B cell (primary cell): ENCODE measurements at regions not wholly inside any gene's neighbourhood (a gene's known extent, or its start where the extent isn't known, plus 50 kb on each side); places are given as distances from the start of the nearest gene placed in this dataset.

ENCODE experiments used
- CTCF ChIP-seq: fragments of 200-600 bp; IDR thresholded peaks from one replicate; pipeline ENCODE4 v1.8.0; 2022; ENCODE audit warnings: antibody characterized with exemption, mild to moderate bottlenecking
- EZH2 ChIP-seq: IDR thresholded peaks from 2 replicates; pipeline ENCODE4 v1.6.1; 2012; ENCODE audit warnings: borderline replicate concordance, low read depth, mild to moderate bottlenecking, moderate library complexity, low read length; ENCODE audit not compliant: insufficient read depth, poor library complexity, severe bottlenecking

GRCh38 chr14:83196236-83196635, 1662.6 kb upstream of the SEL1L start:
- TF ChIP-seq CTCF, result no peak
- no peak for TF ChIP-seq EZH2
